ENCODE measurements at regions not wholly inside any gene's neighbourhood (a gene's known extent, or its start where the extent isn't known, plus 50 kb on each side); places are given as distances from the start of the nearest gene placed in this dataset.
"Not testable (repeated sequence)": the region's sequence is repeated elsewhere in the genome, so short reads cannot be mapped to it uniquely, and the experiment has no call there.

DNA sequence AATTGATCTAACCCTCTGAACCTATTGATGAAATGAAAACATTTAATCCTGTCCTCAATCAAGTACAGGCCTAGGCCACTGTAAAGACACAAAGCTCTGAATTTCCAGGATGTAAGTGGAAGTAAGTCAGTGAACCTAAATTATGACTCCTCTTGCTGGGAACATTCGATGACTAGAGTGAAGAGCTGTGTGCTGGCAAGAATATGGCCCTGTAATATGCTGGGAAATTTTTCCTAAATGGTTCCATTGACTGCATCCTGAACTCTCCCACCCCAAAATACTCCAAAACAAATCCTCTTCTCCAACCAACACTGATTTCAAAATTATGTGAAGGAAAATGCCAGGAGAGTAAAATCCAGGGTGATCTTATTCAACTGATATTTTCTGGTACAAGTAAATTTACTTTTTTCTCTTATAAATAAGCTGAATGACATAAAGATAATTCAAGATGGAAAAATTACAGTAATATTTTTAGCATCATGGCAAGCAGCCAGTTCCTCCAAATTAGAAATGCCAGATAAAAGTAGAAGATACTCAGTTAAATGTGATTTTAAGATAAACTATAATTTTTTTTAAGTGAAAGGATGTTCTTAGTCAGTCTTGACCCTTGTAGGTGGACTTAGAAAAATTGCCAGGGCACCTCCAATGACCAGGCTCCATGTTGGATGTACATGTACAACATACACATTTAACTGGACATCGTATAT, 269.4 kb downstream of the PTGER3 start:
- no peaks in the 10 kb centered on the region for H3K36me3 ChIP-seq
- H3K27me3 ChIP-seq = no peaks in the 10 kb centered on the region
- TF ChIP-seq CTCF (IDR thresholded peaks at IDR 0.05) (no peak), EP300 (IDR thresholded peaks at IDR 0.05) (no peak), POLR2AphosphoS5 (IDR thresholded peaks at IDR 0.05) (no peak), POLR2A (IDR thresholded peaks at IDR 0.05) (no peak)
- no peak overlapping the region for H3K27ac ChIP-seq
- H3K4me1 ChIP-seq = no peaks in the 10 kb centered on the region
- no peak for DNase-seq (ENCODE audit: low spot score in 2 of 2)
- WGBS = 49% methylated on average over 2 of the region's 2 CpGs
- no peaks in the 10 kb centered on the region for H3K9me3 ChIP-seq
- H3K4me3 ChIP-seq = no peak overlapping the region

GRCh38 chr1:70778934-70779333, 268.7 kb downstream of the PTGER3 start:
- H3K27me3 ChIP-seq = no peaks in the 10 kb centered on the region
- 75% methylated on average over 1 of the region's 1 CpG for WGBS
- TF ChIP-seq EP300 (IDR thresholded peaks at IDR 0.05) (no peak), POLR2AphosphoS5 (IDR thresholded peaks at IDR 0.05) (no peak), POLR2A (IDR thresholded peaks at IDR 0.05) (no peak), CTCF (IDR thresholded peaks at IDR 0.05) (no peak)
- H3K27ac ChIP-seq = no peak overlapping the region
- no peak overlapping the region for H3K4me3 ChIP-seq
- H3K4me1 ChIP-seq = no peaks in the 10 kb centered on the region
- no peak for DNase-seq (ENCODE audit: low spot score in 2 of 2)
- H3K9me3 ChIP-seq = no peaks in the 10 kb centered on the region
- no peaks in the 10 kb centered on the region for H3K36me3 ChIP-seq

- Histone ChIP-seq H3K4me3 (no peak overlapping the region), H3K27me3 (no peaks in the 10 kb centered on the region), H3K4me1 (no peaks in the 10 kb centered on the region), H3K27ac (no peak overlapping the region), H3K36me3 (no peaks in the 10 kb centered on the region), H3K9me3 (no peaks in the 10 kb centered on the region)
- 63% methylated on average over 3 of the region's 3 CpGs for WGBS
- DNase-seq (ENCODE audit: low spot score in 2 of 2) = no peak
- no peak for TF ChIP-seq EP300 (IDR thresholded peaks at IDR 0.05)
- TF ChIP-seq CTCF (IDR thresholded peaks at IDR 0.05) = no peak
- no peak for TF ChIP-seq POLR2AphosphoS5 (IDR thresholded peaks at IDR 0.05)
- TF ChIP-seq POLR2A (IDR thresholded peaks at IDR 0.05) = no peak
Observed at GRCh38 chr1:70779571-70779970, 268.0 kb downstream of the PTGER3 start.

DNA sequence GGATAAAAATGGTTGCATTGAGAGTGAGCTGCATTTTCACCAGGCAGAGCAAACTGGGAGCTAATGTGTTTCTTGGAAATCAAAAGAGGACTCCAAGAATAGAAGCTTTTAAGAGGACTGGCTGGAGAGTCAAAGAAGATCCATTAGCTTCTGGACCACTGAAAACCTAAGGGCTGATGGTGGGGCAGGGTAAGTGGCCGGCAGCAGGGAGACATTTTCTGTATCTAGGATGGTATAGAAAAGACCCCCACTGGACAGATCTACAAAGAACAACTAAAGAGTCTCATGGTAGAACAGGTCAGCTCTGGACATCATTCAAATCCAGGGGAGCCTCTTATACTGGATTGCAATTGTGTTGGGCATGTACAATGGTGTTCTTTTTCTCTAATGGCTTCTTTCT, 262.3 kb downstream of the PTGER3 start:
- Histone ChIP-seq H3K4me3 (no peak overlapping the region), H3K4me1 (no peaks in the 10 kb centered on the region), H3K9me3 (no peaks in the 10 kb centered on the region), H3K27me3 (no peaks in the 10 kb centered on the region), H3K27ac (no peak overlapping the region), H3K36me3 (no peaks in the 10 kb centered on the region)
- 83% methylated on average over 1 of the region's 1 CpG for WGBS
- no peak for DNase-seq (ENCODE audit: low spot score in 2 of 2)
- TF ChIP-seq POLR2A (IDR thresholded peaks at IDR 0.05) (no peak), EP300 (IDR thresholded peaks at IDR 0.05) (no peak), CTCF (IDR thresholded peaks at IDR 0.05) (no peak), POLR2AphosphoS5 (IDR thresholded peaks at IDR 0.05) (no peak)

GRCh38 chr1:70790232-70790923, 257.2 kb downstream of the PTGER3 start:
- no peaks in the 10 kb centered on the region for H3K9me3 ChIP-seq
- TF ChIP-seq POLR2A (IDR thresholded peaks at IDR 0.05) = no peak
- TF ChIP-seq EP300 (IDR thresholded peaks at IDR 0.05) = no peak
- no peak for TF ChIP-seq POLR2AphosphoS5 (IDR thresholded peaks at IDR 0.05)
- TF ChIP-seq CTCF (IDR thresholded peaks at IDR 0.05) = no peak
- H3K27ac ChIP-seq = no peak overlapping the region
- no peaks in the 10 kb centered on the region for H3K4me1 ChIP-seq
- 69% methylated on average over 5 of the region's 5 CpGs for WGBS
- no peaks in the 10 kb centered on the region for H3K27me3 ChIP-seq
- no peaks in the 10 kb centered on the region for H3K36me3 ChIP-seq
- H3K4me3 ChIP-seq = no peak overlapping the region
- DNase-seq (ENCODE audit: low spot score in 2 of 2) = no peak

GRCh38 chr1:70795064-70795463, 252.6 kb downstream of the PTGER3 start:
- H3K27me3 ChIP-seq; H3K36me3 ChIP-seq; H3K4me3 ChIP-seq; DNase-seq (ENCODE audit: low spot score in 2 of 2); H3K4me1 ChIP-seq; H3K9me3 ChIP-seq; H3K27ac ChIP-seq: not testable (repeated sequence)
- WGBS = 69% methylated on average over 1 of the region's 1 CpG

GRCh38 chr1:70796298-70796697, 251.3 kb downstream of the PTGER3 start:
- not testable (repeated sequence) for H3K4me3 ChIP-seq; H3K27me3 ChIP-seq; H3K9me3 ChIP-seq; H3K36me3 ChIP-seq; H3K4me1 ChIP-seq; H3K27ac ChIP-seq; DNase-seq (ENCODE audit: low spot score in 2 of 2)
- 89% methylated on average over 1 of the region's 1 CpG for WGBS

GRCh38 chr1:70802625-70803024, 245.0 kb downstream of the PTGER3 start:
- H3K27me3 ChIP-seq; H3K4me3 ChIP-seq; H3K9me3 ChIP-seq; H3K27ac ChIP-seq; DNase-seq (ENCODE audit: low spot score in 2 of 2); H3K4me1 ChIP-seq; H3K36me3 ChIP-seq: not testable (repeated sequence)
- 91% methylated on average over 2 of the region's 2 CpGs for WGBS

All from suprapubic skin (tissue), 4 donors.